Mesodermal cell (in vitro differentiated cells): ENCODE measurements at regions not wholly inside any gene's neighbourhood (a gene's known extent, or its start where the extent isn't known, plus 50 kb on each side); places are given as distances from the start of the nearest gene placed in this dataset.

Experiments
- H3K27ac ChIP-seq: 2 replicates; pipeline ENCODE4 v1.7.0; 2013; ENCODE audit warnings: mild to moderate bottlenecking, low read depth, low read length, moderate library complexity; ENCODE audit not compliant: severe bottlenecking
- H3K36me3 ChIP-seq: 2 replicates; pipeline ENCODE4 v1.7.1; 2013; ENCODE audit warnings: mild to moderate bottlenecking, low read length, moderate library complexity; ENCODE audit not compliant: control insufficient read depth, insufficient read depth
- H3K4me1 ChIP-seq: one replicate; pipeline ENCODE4 v1.7.1; 2013; ENCODE audit warnings: mild to moderate bottlenecking, low read length; ENCODE audit not compliant: insufficient read depth, control insufficient read depth, poor library complexity, severe bottlenecking
- H3K4me3 ChIP-seq: 2 replicates; pipeline ENCODE4 v1.7.0; 2013; ENCODE audit warnings: low read length, control low read depth, mild to moderate bottlenecking; ENCODE audit not compliant: insufficient read depth, poor library complexity, severe bottlenecking; ENCODE audit errors: extremely low read depth
- H3K9me3 ChIP-seq: 2 replicates; pipeline ENCODE4 v1.7.1; 2013; ENCODE audit warnings: mild to moderate bottlenecking, low read length, moderate library complexity; ENCODE audit not compliant: control insufficient read depth
- WGBS, 2 experiments: methylation state at CpG; one replicate each; pipeline ENCODE4 v1.1.5; 2013; ENCODE audit warnings: missing lambda C conversion rate in 2 of 2; ENCODE audit not compliant: insufficient coverage in 2 of 2; 5-methylcytosine and 5-hydroxymethylcytosine counted together

DNA sequence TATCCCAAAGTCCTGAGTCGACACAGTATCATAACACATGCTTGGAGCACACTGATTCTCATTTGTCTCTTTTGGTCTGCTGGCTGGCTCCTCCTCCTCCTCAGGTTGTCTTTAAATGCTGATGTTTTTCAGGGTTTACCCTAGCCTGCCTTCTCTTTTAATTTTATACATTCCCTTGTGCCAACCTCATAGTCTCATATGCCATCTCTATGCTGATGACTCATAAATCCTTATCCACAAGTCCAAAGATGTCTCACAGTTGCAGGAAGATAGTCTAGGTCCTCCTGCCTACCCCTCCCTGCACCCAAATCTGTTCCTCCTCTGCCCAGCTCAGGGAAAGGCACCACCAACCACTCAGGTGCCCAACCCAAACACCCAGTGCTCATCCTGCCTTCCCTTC is 108.3 kb downstream of the SIPA1L2 start:
- Histone ChIP-seq H3K36me3 (no peaks in the 10 kb centered on the region), H3K4me1 (peaks cover 16% of the 10 kb centered on the region), H3K4me3 (no peak overlapping the region), H3K9me3 (no peaks in the 10 kb centered on the region), H3K27ac (no peak overlapping the region)
- 88 to 100% methylated on average over 1 of the region's 1 CpG for WGBS, 2 experiments

DNA sequence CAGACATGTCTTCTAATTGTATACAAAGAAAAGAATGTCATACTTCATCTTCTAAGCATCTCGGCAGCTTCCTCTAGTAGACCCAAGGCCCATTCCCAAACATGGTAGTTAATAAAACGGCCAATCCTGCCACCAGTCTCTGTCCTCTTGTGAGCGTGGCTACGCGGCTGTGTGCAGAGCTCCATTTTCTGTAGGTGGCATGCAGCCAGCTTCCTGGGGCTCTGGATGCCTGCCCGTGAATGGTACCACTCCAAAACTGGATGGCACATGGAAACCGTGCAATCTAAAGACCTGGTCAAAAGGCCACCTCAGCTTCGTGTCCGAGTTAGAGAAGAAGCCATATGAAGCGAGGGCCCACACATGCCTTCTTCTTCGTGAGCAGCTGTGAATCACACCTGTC is 110.7 kb downstream of the SIPA1L2 start:
- 90 to 93% methylated on average over 11 of the region's 11 CpGs for WGBS, 2 experiments
- Histone ChIP-seq H3K4me3 (no peak overlapping the region), H3K36me3 (peaks cover 15% of the 10 kb centered on the region), H3K27ac (no peak overlapping the region), H3K9me3 (no peaks in the 10 kb centered on the region), H3K4me1 (peaks cover 19% of the 10 kb centered on the region)

DNA sequence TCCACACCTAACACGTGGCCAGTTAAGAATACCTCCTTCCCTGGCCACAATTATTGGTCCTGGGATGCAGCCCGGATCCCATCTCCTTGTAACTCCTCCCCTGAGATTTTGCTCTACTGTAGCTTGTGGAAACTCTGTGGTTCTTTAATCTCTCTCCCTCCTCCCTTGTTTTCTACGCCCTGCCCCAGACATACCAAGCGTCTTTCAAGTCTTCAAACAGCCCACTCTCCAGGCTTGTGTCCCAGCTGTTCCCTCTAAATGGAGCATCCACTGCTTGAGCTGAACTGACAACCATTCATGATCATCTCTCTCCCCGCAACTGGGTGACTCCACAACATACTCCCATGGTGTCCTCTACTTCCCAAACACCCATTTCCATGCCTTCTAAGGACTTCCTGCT is 111.6 kb downstream of the SIPA1L2 start:
- Histone ChIP-seq H3K4me1 (peaks cover 20% of the 10 kb centered on the region), H3K9me3 (no peaks in the 10 kb centered on the region), H3K36me3 (peaks cover 24% of the 10 kb centered on the region), H3K4me3 (no peak overlapping the region), H3K27ac (no peak overlapping the region)
- WGBS, 2 experiments = 69 to 79% methylated on average over 5 of the region's 5 CpGs

DNA sequence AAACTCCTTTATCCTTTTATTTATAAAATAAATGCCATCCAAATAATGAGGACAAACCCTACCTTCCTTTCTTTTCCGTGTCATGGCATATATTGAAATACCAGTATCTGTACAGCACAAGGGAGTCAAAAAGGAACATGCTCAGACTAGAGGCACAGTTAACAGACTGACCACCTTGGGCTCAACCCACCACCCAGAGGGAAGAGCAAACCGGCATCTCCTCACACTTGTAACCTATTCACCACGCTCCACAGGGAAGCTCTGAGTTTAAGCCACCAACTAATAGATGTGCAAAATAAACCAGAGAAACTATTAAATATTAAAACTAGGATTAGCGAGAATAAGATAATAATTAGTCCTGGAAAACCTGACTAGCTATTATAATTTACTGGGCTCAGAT is 112.7 kb downstream of the SIPA1L2 start:
- Histone ChIP-seq H3K9me3 (no peaks in the 10 kb centered on the region), H3K4me3 (no peak overlapping the region), H3K4me1 (peaks cover 26% of the 10 kb centered on the region), H3K27ac (no peak overlapping the region), H3K36me3 (peaks cover 31% of the 10 kb centered on the region)
- 54% methylated on average over 2 of the region's 4 CpGs; no CpG with 5 or more reads in 1 of the 2 experiments for WGBS, 2 experiments

DNA sequence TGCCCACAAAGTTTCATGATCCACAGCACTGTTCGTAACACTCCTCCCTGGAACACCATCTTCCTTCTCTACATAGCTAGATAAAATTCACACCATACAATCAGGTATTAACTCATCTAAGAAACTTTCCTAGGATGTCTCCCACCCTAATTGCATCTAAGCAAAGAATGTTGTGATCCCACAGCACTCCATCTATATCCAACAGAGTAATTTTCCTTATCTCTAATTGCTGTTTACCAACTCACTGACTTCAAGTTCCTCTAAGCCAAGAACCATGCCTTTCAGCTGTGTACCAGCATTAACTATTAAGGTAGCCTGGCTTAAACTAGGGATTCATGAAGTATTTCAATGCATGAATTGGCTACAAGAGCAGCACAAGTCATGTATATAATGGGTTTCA is 114.2 kb downstream of the SIPA1L2 start:
- Histone ChIP-seq H3K4me3 (no peak overlapping the region), H3K36me3 (peaks cover 31% of the 10 kb centered on the region), H3K9me3 (no peaks in the 10 kb centered on the region), H3K4me1 (peaks cover 27% of the 10 kb centered on the region), H3K27ac (no peak overlapping the region)
- 90 to 100% methylated on average over 1 of the region's 1 CpG for WGBS, 2 experiments

DNA sequence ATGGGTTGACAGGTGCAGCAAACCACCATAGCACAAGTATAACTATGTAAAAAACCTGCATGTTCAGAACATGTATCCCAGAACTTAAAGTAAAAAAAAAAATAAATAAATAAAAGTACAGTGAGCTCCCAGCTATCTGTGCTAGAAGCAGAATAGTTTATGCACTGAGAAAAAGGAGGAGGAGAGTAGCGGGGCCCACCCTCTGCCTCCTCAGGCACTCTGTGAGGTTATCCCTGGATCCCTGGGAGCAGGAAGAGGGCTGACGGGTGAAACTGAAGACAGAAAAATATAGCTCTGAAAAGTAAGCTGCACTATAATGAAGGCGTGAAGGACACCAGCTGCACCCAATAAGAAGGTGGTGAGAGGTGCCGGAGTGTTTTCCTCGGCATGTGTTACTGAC is 117.2 kb downstream of the SIPA1L2 start:
- peaks cover 51% of the 10 kb centered on the region for H3K4me1 ChIP-seq
- no peak overlapping the region for H3K4me3 ChIP-seq
- H3K9me3 ChIP-seq = no peaks in the 10 kb centered on the region
- peaks cover 31% of the 10 kb centered on the region for H3K36me3 ChIP-seq
- 91 to 96% methylated on average over 4 to 5 of the region's 5 CpGs for WGBS, 2 experiments
- H3K27ac ChIP-seq = no peak overlapping the region

DNA sequence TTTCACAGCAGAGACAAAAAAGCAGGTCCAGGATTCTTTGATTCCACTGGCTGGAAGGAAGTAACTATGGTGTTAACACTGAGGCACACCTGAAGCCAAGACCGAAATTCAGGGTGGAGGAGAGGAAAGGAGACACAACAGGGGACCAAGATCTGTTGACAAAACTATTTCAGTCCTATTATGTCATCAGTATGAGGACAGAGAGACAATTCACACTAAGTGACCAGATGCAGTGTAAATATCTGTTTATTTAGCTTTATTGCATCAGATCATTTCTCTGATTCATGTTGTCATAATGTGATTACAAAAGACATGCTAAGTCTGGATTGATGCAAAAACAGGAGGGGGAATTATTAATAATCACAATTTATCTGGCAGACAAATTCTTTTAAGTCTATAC is 118.8 kb downstream of the SIPA1L2 start:
- 80 to 82% methylated on average over 1 of the region's 1 CpG for WGBS, 2 experiments
- Histone ChIP-seq H3K4me1 (peaks cover 47% of the 10 kb centered on the region), H3K9me3 (no peaks in the 10 kb centered on the region), H3K36me3 (peaks cover 31% of the 10 kb centered on the region), H3K27ac (no peak overlapping the region), H3K4me3 (no peak overlapping the region)

DNA sequence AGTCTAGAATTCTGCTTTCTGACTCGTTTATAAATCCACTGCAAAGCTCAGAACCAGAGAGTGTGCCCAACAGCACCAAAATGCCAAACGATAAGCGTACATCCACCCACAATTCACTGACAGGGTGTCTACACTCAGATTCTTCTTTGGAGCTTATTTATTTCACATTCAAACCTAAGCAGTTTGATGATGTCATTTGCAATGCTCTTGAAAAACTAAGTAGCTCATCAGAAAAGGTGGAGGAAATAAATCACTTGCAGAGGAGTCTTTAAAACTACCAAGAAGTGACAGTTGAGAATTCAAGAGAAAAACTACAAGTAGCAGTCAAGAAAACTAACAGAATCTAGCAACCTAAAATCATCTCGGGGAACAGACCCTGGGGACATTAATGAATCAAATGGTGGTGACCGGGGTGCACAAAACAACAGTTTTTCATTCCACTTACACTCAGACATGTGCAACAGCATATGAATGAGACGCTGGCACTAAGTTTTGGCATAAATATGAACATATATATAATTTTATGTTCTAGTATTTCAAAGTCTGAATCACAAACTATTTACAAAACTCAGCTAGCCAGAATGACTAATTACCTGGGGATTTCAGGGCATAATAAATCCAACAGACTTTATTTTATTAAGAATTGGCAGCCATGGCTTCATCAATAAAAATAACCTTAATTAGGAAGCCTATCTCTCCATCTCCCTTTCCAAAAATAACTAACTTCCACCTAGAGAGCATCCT is 119.4 kb downstream of the SIPA1L2 start:
- WGBS, 2 experiments = 80 to 100% methylated on average over 2 to 3 of the region's 6 CpGs
- H3K4me3 ChIP-seq = no peak overlapping the region
- H3K4me1 ChIP-seq = peaks cover 47% of the 10 kb centered on the region
- no peaks in the 10 kb centered on the region for H3K9me3 ChIP-seq
- H3K27ac ChIP-seq = no peak overlapping the region
- H3K36me3 ChIP-seq = peaks cover 30% of the 10 kb centered on the region

DNA sequence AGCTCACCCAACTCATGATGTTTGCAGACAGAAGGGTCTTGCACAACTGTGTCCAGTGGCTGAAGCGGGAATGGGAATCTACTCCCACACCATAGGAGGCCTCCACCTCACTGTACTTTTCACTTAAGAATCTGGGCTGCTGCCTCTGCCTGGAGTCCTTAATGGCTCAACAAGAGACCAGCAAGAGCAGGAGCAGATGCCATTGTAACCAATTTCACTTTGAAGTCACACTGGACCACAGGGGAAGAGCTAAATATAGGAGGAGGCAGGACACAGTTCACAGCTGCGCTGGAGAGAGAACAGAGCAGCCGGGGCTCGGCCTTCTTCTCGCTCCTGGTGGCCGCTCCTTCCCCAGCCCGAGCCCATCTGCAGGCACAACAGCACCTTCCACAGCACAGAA is 120.4 kb downstream of the SIPA1L2 start:
- peaks cover 28% of the 10 kb centered on the region for H3K36me3 ChIP-seq
- WGBS, 2 experiments = 57 to 62% methylated on average over 6 to 7 of the region's 7 CpGs
- peaks cover 50% of the 10 kb centered on the region for H3K4me1 ChIP-seq
- H3K9me3 ChIP-seq = peaks cover 5% of the 10 kb centered on the region
- H3K27ac ChIP-seq = peak overlapping the region; percentile 58
- H3K4me3 ChIP-seq = no peak overlapping the region

DNA sequence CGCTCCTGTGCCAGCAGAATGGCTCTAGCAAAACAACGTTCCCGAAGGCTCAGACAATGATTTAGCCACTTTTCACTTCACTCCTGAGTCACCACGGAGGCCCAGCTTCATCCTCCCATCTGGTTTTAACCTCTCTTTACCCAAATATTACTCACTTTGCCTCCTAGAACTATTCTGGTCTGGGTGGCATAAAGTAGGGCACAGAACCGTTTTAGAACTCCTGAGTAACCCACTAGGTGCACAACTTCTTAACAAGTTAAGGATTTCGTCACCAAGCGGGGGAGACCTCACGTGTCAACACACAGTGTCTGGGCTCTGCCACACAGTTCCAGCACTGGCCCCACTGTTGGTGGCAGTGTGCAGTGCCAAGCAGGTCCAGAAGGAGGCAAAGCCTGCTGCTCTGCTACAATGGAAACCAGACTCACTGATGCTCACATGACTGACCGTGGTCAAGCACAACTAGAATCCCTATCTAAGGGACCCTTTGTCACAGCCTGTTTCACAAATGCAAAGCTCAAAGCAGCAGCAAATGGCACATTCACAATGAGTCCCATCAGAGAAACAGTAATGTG is 121.7 kb downstream of the SIPA1L2 start:
- H3K4me3 ChIP-seq = no peak overlapping the region
- peak overlapping the region; percentile 36 for H3K27ac ChIP-seq
- peaks cover 5% of the 10 kb centered on the region for H3K9me3 ChIP-seq
- peaks cover 17% of the 10 kb centered on the region for H3K36me3 ChIP-seq
- H3K4me1 ChIP-seq = peaks cover 48% of the 10 kb centered on the region
- 70 to 77% methylated on average over 8 to 9 of the region's 9 CpGs for WGBS, 2 experiments

DNA sequence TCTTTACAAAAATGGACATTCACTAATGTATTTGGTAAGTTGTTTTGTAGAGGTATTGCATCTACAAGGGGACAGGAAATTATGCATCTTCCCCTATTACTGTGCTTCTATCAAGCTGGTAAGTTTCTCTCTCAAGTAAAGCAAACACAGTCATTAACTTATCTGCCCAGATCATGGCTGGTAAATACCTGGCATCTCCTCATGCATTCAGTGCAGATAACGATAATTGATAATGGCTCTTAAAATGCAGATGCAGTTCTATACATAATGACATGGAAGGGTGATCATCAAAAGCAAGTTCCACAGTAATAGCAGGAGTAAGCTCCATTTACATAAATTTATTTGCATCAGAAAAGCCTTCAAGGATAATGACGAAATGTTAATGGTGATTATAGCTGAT is 122.4 kb downstream of the SIPA1L2 start:
- Histone ChIP-seq H3K36me3 (peaks cover 16% of the 10 kb centered on the region), H3K9me3 (peaks cover 5% of the 10 kb centered on the region), H3K4me3 (no peak overlapping the region), H3K4me1 (peaks cover 43% of the 10 kb centered on the region), H3K27ac (no peak overlapping the region)
- WGBS, 2 experiments = 60% methylated on average over 1 of the region's 2 CpGs; no CpG with 5 or more reads in 1 of the 2 experiments
